DMS53 (cell line): ENCODE measurements at regions not wholly inside any gene's neighbourhood (a gene's known extent, or its start where the extent isn't known, plus 50 kb on each side); places are given as distances from the start of the nearest gene placed in this dataset.

Source experiments
- DNase-seq: peaks from one replicate; lab custom pipeline; 2025; lab: John Stamatoyannopoulos, UW

DNA sequence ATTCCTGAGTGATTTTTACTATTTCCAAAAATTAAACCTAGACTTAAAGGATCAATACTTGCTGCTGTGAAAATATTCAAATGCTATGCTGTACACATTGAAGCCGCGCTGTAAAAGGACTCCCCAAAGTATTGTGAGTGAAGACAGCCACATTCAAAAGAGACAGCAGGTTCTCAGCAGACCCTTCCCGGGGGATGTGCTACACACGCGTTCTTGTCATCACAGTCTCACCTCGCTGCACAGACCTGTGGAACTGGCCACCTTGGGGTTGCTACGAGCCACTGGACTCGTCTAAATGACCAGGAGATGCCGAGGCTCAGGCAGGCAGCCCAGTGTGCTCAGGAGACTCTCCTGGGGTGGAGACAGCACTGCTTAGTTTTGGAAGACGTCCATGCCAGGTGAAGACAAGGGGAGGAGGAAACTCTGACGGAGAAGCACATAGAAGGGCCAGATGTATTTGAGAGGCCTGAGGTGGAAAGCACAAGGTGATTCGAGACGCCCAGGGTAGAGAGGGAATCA is 367.7 kb upstream of the SHH start:
- DNase-seq, result no peak

DNA sequence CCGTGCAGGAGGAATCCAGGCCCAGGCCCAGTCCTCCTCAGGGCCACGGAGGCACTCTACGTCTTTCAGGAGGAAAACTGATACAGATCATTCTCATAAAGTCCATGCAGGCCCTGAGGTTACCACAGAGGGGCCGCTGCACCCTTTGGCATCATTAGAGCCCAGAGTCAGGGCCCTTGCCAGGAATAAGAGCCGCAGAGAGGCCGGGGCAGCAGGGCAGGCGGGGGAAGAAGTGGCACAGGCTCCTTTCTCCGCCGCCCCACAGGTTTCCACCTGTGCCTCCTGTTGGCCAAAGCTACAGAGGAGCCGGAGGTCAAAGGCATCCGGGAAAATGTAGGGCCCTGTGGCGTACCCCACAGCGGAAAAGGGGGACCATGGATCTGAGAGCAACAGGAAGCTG is 366.6 kb upstream of the SHH start:
- no peak for DNase-seq

DNA sequence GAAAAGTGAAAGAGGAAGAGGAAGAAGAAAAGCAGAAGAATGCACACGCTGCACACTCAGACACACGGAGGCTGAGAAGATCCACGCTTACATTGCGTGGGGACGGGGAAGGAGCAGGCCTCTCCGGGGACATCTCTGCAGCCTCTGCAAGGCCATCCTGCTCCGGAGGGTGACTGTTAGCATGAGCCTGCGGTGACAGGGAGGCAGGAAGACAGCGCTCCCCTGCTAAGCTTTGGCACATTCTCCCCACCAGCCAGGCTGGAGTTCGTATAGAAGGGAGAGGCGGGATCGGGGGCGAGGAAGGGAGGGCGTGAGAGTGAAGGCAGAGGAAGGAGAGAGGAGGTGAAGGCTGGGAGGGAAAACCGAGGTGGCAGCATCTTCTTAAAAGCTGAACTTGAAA is 366.0 kb upstream of the SHH start:
- DNase-seq, result no peak

DNA sequence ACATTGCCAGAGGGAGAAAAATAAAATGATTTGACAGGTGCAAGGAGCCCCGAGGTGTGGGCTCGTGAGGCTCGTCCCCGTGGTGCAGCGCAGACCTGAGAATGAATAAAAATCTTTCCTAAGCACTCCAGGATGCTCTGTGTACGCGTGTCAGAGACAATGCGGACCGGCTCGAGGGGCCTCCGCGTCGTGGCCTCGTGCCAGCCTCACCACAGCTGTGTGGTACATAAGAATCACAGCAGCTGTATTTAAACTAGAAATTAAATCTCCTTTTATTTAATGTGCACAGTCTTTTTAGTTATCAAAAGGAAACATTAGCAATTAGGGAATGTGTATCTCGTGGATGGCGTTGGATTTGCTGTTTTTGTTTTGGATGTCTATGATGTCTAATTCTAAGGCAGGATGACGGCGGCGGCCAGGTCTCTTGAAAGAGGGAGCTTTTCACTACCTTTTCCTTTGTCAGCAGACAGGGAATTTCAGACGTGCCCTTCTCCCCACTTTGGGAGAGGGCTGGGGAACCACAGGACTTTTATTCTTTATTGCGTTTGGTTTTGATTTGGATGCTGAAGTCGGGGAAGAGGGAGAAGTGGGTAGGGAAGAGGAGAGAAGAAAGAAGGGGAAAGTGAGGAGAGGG is 365.3 kb upstream of the SHH start:
- DNase-seq, result no peak

DNA sequence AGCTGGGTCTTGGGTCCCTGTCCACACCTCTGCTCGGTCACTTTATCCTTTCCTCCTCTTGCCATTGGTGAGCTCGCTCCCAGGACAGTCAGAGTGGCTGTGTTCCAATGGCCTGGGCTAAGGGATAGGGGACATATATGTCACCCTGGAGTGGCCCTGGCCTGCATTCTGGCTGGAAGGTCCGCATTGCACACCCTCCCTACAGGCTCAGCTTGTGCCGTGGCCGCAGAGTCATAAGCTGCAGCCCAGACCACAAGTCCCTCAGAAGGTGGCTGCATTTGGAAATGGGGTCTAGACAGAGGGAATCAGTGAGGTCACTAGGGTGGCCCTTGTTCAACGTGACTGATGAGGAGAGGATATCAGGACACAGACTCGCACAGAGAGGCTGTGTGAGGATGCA is 363.8 kb upstream of the SHH start:
- DNase-seq, result no peak

DNA sequence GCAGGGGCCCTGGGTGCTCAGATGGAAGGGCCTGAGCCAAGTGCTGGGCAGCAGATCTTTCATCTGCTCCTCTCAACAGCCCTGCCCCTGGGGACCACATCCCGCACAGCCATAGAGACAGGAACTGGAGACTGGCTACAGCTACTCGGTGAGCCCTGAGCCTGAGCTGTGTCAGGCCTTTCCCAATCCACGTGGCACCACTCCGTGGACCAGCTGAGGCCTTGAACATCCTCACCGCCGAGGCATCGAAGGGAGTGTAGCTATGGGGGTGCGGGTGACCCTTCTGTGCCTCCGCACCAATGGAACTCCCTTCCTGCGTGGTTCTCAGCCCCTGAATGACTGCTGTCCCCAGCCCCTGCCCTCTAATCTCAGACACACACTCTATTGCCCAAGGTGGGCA is 362.7 kb upstream of the SHH start:
- DNase-seq, result no peak

DNA sequence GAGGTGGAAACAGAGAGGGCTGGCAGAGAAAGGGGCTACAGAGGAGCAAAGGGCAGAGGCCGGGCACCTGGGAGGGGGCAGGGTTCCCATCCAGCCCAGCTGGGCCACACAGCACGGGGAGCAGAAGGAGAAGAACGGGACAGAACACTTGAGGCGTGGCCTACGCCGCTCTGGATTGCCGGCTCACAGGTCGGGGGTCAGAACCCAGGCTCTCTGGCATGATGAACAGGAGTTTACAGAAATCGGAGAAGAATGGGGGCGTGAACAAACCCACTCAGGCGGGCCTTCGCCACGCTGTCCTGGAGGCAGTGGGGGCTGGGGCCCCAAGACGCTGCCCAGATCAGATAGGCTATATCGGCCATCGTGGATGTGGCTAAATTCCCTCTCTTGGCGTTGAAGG is 362.2 kb upstream of the SHH start:
- no peak for DNase-seq

DNA sequence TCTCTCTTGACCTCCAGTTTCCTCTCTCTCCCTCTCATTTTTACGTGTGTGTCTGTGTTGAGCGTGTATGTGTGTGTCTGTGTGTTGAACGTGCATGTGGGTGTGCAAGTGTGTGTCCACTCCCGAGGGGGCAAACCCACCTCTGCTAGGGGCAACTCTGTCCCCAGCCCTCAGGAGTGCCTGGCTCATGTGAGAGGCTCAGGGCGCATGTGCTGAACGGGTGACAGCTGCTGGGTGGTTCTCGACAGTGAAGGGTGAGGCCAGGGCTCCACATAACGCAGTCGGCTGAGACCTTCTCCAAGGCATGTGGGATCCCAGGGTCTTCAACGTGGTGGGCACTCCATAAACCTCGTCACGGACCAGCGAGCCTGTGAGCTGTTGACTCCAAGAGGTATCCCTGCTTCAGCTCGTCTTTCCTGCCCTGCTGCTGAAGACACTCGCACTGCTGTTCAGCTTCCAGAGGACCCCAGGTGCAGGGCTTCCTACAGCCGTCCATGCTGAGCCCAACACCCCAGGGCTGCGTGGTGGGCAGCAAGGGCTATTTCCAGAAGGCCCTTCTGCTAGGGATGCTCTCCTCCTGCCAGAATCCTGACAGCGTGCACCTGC is 361.6 kb upstream of the SHH start:
- no peak for DNase-seq

DNA sequence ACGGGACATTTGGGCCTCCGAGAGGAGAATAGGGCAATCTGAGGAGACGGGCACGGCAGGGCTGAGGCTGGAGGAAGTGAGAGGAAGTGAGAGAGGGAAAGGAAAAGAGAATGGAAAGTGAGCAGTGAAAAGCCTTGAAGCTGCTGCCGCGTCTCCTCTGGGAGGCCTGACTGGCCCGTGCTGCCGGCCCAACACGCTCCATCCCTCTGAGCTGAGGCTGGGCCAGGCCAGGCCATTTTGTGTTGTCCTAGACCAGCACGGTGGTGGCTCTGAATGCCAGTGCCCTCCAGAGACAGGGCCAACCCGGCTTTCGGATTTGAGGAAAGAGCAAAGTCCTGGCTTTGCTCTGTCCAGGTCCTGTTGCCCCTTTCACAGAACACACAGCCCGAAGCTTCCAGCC is 361.1 kb upstream of the SHH start:
- DNase-seq, result no peak

DNA sequence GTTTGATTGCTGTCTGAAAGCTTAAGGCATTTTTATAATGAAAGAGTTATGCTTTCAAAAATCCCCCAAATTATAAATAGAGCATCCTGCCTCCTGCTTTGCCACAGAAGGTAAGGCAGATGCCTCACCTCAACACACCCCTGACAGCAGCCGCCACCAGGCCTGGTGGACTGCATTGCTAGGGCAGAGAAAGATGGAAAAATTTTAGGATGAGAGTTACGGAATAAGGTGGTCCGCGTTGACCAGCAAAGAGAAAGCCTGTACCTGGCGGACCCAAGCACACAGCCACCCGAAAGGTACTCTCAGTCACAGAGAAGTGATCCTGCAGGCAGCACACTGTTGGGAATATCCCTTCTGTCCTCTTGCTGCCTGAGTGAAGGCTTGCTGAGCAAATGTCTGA is 360.4 kb upstream of the SHH start:
- no peak for DNase-seq

DNA sequence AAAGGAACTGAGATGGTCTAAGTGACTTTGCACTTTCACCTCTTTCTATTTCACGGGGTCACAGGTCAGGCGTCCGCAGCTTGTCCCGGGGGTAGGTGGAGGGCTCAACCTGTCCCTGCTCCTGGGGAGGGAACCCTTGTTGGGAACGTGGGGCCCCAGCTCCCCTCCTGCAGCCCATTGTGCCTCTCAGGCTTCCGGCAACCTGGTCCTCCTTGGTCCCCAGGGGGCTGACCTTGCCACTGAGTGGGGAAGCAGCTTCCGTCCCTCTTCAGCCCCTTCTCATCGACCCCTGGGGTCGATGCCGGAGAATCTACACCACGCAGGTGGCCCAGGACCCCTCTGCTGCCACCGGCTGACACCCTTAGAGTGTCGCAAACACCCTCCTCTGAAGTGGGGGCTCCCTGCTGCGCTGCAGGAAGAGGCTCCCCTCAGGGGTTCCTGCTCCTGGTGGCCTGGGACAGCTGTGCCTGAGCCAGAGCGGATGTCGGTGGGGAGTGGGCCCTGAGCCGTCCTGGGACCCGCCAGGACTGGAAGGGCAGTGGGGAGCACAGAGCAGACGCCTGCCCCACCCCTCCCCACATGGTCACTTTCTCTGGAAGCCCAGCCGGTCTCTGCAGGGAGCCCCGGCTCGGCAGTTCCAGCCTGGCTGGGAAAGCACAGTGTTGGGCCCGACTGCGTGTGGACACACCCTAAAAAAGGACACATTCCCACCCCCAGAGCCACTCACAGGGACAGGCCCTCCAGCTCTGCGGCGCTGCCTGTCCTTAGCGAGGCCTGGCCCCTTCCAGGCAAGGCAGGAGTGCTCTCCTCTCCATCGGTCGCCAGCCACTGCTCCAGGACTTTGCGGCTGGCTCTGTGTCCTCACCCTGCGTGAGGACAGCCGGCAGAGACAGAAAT is 357.5 kb upstream of the SHH start:
- no peak for DNase-seq

DNA sequence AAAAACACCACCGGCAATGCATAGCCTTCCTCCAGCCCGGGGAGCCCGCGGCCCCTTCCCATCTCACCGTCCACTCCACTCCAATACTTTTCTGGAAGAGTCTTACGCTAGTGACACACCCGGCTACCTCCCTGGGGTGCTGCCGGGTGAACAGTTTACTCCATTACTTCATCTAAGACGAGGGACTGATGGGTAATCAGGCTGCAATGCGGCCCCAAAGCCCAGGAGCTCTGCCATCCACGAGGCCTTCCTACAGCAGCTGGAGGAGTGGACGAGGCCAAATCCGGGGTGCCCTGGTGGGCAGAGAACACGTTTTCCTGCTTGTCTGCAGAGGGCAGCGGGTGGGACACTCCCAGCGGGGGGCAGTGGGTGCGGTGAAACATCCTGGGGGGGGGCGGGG is 356.2 kb upstream of the SHH start:
- DNase-seq, result no peak

DNA sequence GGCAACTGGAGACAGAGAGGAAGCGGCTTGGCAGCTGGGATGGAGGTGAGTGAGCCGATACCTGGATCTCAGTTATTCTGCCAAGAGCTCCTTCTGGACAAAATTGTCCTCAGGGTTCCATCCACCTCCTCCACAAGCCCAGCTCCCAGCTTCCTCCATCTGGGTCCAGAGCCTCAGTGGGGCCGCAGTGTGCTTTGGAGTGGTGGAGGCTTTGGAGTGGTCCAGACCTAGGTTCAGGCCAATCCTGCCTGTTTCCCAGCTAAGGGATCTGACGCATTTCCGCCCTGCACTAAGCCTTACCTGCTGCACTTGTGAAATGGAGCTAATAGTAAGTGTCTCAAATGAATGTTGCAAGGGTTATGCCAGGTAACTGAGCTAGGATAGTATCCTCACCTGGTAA is 355.7 kb upstream of the SHH start:
- no peak for DNase-seq

DNA sequence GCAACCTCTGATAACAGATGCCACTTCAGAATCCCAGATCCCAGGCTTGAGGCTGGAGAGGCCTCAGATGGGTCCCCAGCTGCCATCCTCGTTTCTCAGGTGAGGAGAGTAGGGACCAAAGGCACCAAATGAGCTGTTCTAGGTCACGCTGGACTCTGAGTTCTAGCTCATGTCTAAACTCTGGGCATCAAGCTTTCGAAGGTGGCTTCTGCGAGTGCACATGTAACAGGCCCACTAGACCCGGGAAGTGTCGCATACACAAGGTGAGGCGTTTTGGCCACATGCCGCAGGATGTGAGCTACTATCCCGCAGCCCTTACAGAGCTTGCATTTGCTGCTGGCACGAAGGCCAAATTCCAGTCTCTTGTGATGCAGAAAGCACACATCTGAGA is 355.1 kb upstream of the SHH start:
- DNase-seq, result no peak

DNA sequence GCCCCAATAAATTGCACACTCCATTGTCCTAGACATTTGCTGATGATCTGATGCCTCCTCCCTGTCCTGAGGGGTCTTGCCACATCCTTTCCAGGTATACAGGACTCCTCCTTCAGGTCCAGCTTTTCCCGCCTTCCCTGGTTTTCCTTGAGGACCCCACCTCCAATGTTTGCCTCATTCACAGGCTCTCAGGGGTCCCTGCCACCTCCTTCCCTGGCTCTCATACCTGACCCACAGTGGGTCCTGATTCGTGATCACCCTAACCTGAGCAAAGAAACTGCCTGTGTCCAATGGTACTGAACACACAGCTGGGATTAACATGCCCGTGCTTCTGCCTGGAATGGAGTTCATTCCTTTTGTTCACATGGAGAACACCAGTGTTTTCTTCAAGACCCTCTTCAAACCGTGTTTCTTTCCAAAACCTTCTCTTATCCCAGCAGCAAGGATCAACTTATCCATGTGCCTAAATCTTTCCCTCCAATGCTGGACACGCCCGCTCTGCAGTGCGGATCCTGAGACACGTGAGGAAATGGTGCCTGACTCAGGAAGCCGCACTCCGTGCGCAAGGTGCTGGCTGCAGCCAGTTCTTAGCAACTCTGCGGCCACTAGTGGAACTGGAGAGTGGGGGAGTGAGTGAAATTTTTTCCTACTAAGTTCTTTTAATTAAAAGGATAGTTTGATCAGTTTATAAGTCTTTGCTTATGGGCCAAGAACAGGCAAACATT is 354.6 kb upstream of the SHH start:
- DNase-seq, result no peak

DNA sequence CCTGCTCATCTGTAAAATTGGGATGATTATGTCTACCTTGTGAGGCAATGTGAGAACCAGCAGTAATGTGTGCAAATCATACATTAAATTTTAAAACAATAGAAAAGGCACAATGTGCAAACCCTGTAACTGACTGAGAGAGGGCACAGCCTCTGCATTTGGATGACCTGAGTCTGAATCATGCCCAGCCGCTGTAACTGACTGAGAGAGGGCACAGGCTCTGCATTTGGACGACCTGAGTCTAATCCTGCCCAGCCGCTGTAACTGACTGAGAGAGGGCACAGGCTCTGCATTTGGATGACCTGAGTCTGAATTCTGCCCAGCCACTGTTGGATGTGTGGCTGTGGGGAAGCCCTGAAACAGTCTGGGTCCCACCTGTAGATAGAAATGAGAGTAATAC is 351.5 kb upstream of the SHH start:
- DNase-seq, result no peak

DNA sequence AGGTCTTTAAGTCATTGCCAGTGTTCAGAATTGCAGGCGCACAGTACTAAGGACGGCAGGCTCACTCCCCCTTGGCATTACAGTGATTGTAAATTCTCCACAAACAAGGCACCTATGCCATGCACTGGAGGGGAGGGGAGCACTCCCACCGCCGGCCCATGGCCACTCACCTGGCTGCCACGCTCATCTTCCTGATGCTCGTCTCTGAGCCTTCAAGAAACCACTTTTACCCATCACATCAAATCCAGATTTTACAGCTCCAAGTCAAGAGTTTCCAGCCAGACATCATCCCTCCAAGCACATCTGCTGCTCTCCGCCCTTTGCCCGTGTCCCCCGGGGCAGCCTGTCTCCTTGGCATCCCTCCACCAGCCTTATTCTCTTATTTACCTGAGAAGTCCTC is 350.2 kb upstream of the SHH start:
- no peak for DNase-seq

DNA sequence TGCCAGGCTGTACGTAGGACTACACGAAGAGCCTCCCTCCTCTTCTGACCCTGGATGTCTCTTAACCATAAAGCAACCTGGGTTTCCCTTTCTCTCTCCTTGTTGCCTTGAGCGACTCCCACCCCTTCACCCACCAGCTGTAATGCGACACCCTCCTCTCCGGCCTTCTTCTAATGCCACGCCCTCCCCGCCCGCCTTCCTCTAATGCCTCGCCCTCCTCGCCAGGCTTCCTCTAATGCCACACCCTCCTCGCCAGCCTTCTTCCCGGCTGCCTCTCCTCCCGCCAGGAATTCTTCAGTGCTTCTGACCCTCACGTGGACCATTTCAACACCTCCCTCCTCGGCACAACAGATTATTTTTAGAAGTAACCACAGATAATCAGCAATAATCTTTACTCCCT is 348.5 kb upstream of the SHH start:
- no peak for DNase-seq

DNA sequence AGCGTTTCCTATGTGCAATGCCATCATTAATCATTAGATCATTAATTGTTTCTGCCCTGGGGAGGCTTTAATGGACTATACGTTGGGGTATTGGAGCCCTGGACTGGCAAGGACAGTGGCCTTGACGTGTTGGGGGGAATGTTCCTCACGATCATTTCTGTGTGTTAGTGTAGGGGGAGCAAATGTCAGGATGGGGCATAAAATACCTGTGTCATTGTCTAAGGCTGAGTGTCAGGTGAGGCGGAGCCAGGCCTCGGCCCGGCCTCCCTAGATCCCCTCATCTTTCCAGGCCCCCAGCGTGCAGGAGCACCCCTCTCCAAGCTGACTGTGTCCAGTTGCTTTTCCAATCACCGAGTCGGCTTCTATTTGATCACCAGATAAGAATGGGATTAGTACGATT is 346.4 kb upstream of the SHH start:
- no peak for DNase-seq

DNA sequence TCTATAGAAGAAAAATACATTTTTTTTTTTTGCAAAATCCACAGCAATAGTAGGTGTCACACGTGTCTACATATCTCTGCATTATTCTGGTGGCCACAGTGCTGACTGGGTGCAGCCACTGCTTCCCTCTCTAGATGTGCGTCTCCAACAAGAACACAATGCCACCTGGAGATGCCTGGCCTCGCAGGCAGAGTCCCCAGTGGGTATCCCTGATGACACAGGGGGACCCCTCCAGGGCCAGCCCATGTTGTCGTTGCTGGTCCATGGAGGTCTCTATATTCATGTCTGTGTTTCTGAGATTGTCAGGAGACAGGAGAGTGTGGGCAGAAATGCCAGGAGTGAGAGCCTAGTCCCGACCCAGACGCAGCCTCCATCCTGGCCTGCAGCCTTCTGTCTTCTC is 345.9 kb upstream of the SHH start:
- no peak for DNase-seq

DNA sequence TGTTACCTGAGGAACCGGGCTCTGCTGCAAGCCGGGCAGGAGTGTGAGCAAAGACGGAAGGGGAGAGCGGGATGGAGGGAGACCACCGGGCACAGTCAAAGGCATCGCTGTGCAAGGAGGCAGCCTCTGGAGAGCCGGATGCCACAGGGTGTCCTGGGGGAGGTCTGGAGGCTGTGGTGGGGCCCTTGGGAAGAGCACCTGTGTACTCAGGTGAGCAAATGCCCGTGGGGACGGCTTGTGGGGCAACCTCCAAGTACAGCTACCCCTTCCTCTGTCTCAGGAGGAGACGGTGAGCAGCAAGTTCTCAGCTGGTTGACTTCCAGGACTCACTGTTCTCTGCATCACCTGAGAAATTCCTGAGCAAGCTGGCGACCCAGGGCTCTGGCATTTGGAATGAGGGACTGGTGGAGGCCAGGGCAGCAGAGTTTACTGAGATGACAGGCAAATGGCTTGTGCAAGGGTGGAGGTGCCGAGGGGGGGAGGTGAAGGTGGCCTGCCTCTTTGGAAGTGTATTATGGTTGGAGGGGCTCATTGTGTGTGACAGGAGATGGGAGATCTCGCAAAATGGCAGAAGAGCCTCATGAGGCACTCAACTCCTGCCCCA is 345.2 kb upstream of the SHH start:
- no peak for DNase-seq

DNA sequence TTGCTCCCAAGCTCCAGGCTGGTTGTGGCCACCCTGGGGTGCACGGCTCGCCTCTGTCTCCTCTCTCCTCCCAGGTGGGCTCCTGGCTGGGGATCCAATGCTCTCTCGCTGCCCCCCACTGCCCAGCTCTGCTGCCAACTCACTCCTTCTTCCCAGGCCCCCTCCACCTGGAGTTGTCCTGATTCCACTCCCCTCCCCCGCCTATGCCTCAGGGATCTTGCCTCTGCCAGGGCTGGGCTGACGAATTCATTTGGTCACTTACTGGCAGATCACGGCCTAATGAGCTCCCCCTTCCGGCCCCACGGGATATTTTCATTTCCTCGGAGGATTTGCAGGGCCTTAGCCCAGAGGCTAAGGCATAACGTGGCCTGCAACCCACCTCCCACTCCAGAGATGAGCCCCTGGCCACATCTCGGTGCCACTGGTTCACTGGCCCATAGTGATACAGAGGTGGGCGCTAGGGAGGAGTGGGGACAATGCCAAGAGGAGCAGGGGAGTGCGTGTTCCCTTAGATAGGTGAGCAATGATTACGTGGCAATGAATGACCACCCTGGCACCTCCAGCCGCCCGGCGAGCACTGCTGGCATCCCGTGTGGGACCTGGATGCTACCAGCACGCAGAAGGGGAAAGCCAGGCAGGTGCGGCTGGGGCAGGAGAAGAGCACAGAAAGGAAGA is 344.6 kb upstream of the SHH start:
- DNase-seq, result peak; percentile 34
